OCI-LY7 (cell line): ENCODE measurements at regions not wholly inside any gene's neighbourhood (a gene's known extent, or its start where the extent isn't known, plus 50 kb on each side); places are given as distances from the start of the nearest gene placed in this dataset.

Experiments used
- BruUV-seq: library from RNA; stranded (reverse); fragments of 400-500 nt; replicated peaks from 2 replicates; lab custom pipeline; 2021; lab: Mats Ljungman, UMichigan
- CTCF ChIA-PET: fragments of 300-600 bp; sonication (Branson Sonifier 250); formaldehyde crosslinking; loops from one replicate; lab custom pipeline; 2022; ENCODE audit warnings: antibody characterized with exemption; ENCODE audit not compliant: unreplicated experiment; lab: Charles Lee
- POLR2A ChIA-PET: fragments of 300-600 bp; sonication (Branson Sonifier 250); formaldehyde crosslinking; loops from one replicate; lab custom pipeline; 2022; ENCODE audit warnings: antibody characterized with exemption; lab: Charles Lee
- DNase-seq: peaks from one replicate; pipeline ENCODE4 v3.0.0-alpha.2; 2015; ENCODE audit warnings: low spot score
- H2AFZ ChIP-seq: fragments of 200-600 bp; sonication (generic), shearing (Covaris generic); 2 replicates; pipeline ENCODE4 v1.6.1; 2014; ENCODE audit warnings: mild to moderate bottlenecking, antibody characterized with exemption, low read length, moderate library complexity
- H3K27ac ChIP-seq: fragments of 200-600 bp; sonication (generic); 2 replicates; pipeline ENCODE4 v1.5.1; 2014; ENCODE audit warnings: mixed run types, low read depth, mild to moderate bottlenecking, moderate library complexity, low read length, inconsistent platforms; ENCODE audit not compliant: poor library complexity, severe bottlenecking
- H3K36me3 ChIP-seq: fragments of 200-600 bp; sonication (generic); 2 replicates; pipeline ENCODE4 v1.6.1; 2014; ENCODE audit warnings: mild to moderate bottlenecking, antibody characterized with exemption, low read length, moderate library complexity, mixed read lengths; ENCODE audit not compliant: insufficient read depth
- H3K4me1 ChIP-seq: fragments of 200-600 bp; sonication (generic); 2 replicates; pipeline ENCODE4 v1.5.1; 2014; ENCODE audit warnings: mild to moderate bottlenecking, low read length; ENCODE audit not compliant: insufficient read depth, poor library complexity, severe bottlenecking
- H3K4me2 ChIP-seq: fragments of 200-600 bp; sonication (generic); 2 replicates; pipeline ENCODE4 v1.6.1; 2014; ENCODE audit warnings: mild to moderate bottlenecking, low read length
- H3K4me3 ChIP-seq: fragments of 200-600 bp; sonication (generic); 2 replicates; pipeline ENCODE4 v1.5.1; 2014; ENCODE audit warnings: mild to moderate bottlenecking, low read depth, low read length; ENCODE audit not compliant: poor library complexity, severe bottlenecking
- H3K79me2 ChIP-seq: fragments of 200-600 bp; sonication (generic); 2 replicates; pipeline ENCODE4 v1.6.1; 2016; ENCODE audit warnings: low read depth, mild to moderate bottlenecking, low read length, moderate library complexity, mixed read lengths; ENCODE audit not compliant: insufficient read depth
- H3K9me2 ChIP-seq: fragments of 200-600 bp; sonication (generic); 2 replicates; pipeline ENCODE4 v1.6.1; 2016; ENCODE audit warnings: mild to moderate bottlenecking, low read length, mixed read lengths; ENCODE audit not compliant: insufficient read depth
- H3K9me3 ChIP-seq: fragments of 200-600 bp; sonication (generic); 2 replicates; pipeline ENCODE4 v1.6.1; 2014; ENCODE audit warnings: mild to moderate bottlenecking, mixed run types, low read length, mixed read lengths
- H4K20me1 ChIP-seq: fragments of 200-600 bp; sonication (generic); 2 replicates; pipeline ENCODE4 v1.6.1; 2014; ENCODE audit warnings: mild to moderate bottlenecking, antibody characterized with exemption, low read length, moderate library complexity, mixed read lengths; ENCODE audit not compliant: insufficient read depth
- EZH2phosphoT487 ChIP-seq: fragments of 200-600 bp; sonication (generic); IDR thresholded peaks from 2 replicates; pipeline ENCODE4 v1.6.1; 2018; ENCODE audit warnings: low read depth, borderline replicate concordance, mild to moderate bottlenecking, mixed run types, antibody characterized with exemption, low read length, moderate library complexity, mixed read lengths
- intact Hi-C: fragments of 100-400 bp; cut with micrococcal nuclease; formaldehyde crosslinking; loops from one replicate; pipeline ENCODE4 v1.10.0; 2022; ENCODE audit not compliant: unreplicated experiment
- TF ChIP-seq, protein P1 (sequence below): fragments of 200-600 bp; sonication (generic); conservative IDR thresholded peaks from 2 replicates; pipeline ENCODE4 v1.5.1; 2014; ENCODE audit warnings: mild to moderate bottlenecking, antibody characterized with exemption, low read length, moderate library complexity, mixed read lengths

DNA sequence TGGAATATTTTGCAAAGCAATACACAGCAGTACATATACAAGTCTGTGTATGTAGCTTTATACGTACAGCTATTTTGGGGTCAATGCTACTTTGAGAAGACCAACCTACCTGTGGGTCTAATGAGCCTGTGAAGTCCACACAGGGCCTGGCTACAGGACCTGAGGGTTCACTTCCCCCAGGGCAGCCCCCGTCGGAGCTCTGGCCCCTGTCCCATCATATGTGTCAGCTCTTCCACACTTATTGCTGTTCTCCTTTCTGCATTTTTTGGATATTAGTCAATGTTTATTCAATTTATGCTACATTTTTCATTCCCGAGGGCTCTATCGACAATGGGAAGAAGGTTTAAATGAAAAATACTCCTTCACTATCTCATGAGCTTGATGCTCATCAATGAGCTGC, 1473.6 kb downstream of the BRD1 start:
- no peak overlapping the region for H3K4me2 ChIP-seq
- ChIA-PET POLR2A (interaction anchor here (0.6 kb wide), 1 partner anchor 68 kb away, joined by 3 read pairs; no protein-coding TSS in a partner anchor), CTCF (no interaction called here)
- H3K27ac ChIP-seq = no peak overlapping the region
- H3K79me2 ChIP-seq = no peaks in the 10 kb centered on the region
- no peaks in the 10 kb centered on the region for H3K9me2 ChIP-seq
- no peaks in the 10 kb centered on the region for H3K36me3 ChIP-seq
- no peak for DNase-seq
- no peaks in the 10 kb centered on the region for H3K9me3 ChIP-seq
- H4K20me1 ChIP-seq = no peaks in the 10 kb centered on the region
- intact Hi-C loops = no loop called here
- TF ChIP-seq, protein P1, sequence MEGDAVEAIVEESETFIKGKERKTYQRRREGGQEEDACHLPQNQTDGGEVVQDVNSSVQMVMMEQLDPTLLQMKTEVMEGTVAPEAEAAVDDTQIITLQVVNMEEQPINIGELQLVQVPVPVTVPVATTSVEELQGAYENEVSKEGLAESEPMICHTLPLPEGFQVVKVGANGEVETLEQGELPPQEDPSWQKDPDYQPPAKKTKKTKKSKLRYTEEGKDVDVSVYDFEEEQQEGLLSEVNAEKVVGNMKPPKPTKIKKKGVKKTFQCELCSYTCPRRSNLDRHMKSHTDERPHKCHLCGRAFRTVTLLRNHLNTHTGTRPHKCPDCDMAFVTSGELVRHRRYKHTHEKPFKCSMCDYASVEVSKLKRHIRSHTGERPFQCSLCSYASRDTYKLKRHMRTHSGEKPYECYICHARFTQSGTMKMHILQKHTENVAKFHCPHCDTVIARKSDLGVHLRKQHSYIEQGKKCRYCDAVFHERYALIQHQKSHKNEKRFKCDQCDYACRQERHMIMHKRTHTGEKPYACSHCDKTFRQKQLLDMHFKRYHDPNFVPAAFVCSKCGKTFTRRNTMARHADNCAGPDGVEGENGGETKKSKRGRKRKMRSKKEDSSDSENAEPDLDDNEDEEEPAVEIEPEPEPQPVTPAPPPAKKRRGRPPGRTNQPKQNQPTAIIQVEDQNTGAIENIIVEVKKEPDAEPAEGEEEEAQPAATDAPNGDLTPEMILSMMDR = no peak
- TF ChIP-seq EZH2phosphoT487 = no peak
- H3K4me3 ChIP-seq = no peak overlapping the region
- H3K4me1 ChIP-seq = peaks cover 4% of the 10 kb centered on the region
- H2AFZ ChIP-seq = no peak overlapping the region
- no TSS peak for BruUV-seq

DNA sequence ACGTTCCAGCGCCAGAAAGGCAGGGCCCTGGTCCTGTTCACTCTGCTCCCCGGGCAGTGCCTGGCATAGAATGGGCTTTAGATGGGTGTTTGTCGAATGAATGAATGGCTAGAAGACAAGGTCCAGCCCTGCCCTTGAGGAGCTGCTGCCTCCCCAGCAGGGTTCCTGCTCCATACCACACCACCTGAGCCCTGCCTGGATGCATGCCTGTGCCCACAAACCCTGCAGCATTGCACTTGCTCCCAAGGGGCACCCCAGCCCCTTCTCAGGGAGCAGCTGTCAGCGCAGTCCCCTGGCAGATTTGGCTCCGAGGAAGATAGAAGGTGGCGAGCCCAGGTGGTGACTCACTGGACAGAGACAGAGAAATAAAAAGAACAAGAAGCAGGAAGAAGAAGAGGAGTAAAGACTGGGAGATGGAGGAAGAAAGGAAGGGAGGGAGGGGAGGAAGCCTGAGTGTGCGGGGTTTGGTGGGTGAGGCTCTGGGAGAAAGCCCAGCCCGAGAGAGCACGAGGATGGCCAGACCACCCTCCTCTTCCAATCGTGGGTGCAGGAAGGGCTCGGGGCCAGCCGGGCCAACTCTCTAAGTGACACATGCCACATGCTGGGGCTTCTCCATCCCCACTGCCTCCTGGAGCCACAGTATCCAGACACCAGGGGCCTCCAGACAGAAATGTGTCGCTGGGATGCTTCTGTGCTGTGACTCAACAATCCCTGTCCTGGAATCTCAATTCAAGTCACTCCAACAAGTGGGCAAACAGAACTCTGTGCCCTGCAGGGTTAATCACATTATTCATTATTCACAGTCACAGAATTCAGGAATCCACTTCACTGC, 1474.3 kb downstream of the BRD1 start:
- Histone ChIP-seq H3K4me3 (no peak overlapping the region), H3K9me3 (no peaks in the 10 kb centered on the region), H4K20me1 (no peaks in the 10 kb centered on the region), H3K4me2 (no peak overlapping the region), H3K9me2 (no peaks in the 10 kb centered on the region), H3K79me2 (no peaks in the 10 kb centered on the region), H2AFZ (no peak overlapping the region), H3K36me3 (no peaks in the 10 kb centered on the region), H3K4me1 (peaks cover 4% of the 10 kb centered on the region), H3K27ac (no peak overlapping the region)
- DNase-seq = no peak
- ChIA-PET POLR2A (interaction anchor here (0.6 kb wide), 1 partner anchor 67 kb away, joined by 3 read pairs; no protein-coding TSS in a partner anchor), CTCF (no interaction called here)
- no TSS peak for BruUV-seq
- TF ChIP-seq EZH2phosphoT487 = no peak
- TF ChIP-seq, protein P1 = no peak
- intact Hi-C loops = no loop called here
